Right renal cortex interstitium (tissue), 3 donors: ENCODE measurements at regions not wholly inside any gene's neighbourhood (a gene's known extent, or its start where the extent isn't known, plus 50 kb on each side); places are given as distances from the start of the nearest gene placed in this dataset.
"Not testable (repeated sequence)": the region's sequence is repeated elsewhere in the genome, so short reads cannot be mapped to it uniquely, and the experiment has no call there.

Experiments
- DNase-seq, 3 donors: peaks; one replicate each; pipeline ENCODE4 v3.0.0-alpha.2; 2013; ENCODE audit warnings: low read depth in 3 of 3, low spot score in 2 of 3

DNA sequence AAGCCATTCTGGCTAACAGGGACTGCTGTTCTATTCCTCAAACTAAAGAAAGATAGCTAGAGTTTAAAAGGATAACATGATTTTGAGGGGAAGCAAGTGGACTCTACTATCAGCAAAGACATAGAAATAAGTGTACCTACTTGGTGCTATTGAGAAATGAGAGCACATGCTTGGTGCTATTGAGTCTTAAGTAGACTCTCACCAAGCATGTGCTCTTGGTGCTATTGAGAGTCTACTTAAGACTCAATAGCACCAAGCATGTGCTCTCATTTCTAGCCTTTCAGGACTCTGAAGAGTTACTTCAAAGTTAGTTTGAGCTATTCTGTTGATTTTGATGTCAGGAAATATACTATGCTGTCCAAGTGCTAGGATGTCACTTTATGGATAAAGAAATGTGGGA lies 733.0 kb upstream of the ZWINT start:
- DNase-seq = no peak

GRCh38 chr10:57053530-57053929 lies 692.5 kb upstream of the ZWINT start:
- DNase-seq = no peak

GRCh38 chr10:57049096-57049495 lies 688.0 kb upstream of the ZWINT start:
- no peak for DNase-seq

DNA sequence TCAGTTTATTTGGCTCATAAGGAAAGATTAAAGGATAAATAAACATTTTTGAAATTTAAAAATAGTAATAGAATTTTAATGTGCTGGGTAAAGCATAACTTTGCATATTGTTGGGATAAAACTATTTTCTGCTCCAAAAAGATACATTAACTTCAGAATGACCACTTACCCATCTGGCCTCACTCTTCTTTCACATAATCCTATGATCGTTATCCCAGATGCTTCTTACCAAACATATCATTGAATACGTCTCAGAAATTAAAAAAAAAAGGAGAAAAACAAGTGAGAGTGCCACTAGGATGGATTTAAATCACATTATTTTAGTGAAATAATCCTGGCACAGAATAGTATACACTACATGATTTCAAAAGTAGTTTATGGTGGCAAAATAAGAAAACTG lies 677.5 kb upstream of the ZWINT start:
- no peak for DNase-seq

- DNase-seq = no peak
Observed at GRCh38 chr10:57035310-57035709, 674.3 kb upstream of the ZWINT start.

DNA sequence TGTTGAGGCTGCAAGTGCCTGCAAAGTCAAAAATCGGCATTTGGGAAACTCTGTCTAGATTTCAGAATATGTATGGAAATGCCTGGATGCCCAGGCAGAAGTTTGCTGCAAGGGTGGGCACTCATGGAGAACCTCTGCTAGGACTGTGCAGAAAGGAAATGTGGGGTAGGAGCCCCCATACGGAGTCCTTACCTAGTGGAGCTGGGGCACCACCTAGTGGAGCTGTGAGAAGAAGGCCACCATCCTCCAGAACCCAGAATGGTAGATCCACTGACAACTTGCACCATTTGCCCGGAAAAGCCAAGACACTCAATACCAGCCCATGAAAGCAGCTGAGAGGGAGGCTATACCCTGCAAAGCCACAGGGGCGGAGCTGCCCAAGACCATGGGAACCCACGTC lies 671.2 kb upstream of the ZWINT start:
- DNase-seq = not testable (repeated sequence)

GRCh38 chr10:57031346-57031745 lies 670.3 kb upstream of the ZWINT start:
- DNase-seq = no peak

DNA sequence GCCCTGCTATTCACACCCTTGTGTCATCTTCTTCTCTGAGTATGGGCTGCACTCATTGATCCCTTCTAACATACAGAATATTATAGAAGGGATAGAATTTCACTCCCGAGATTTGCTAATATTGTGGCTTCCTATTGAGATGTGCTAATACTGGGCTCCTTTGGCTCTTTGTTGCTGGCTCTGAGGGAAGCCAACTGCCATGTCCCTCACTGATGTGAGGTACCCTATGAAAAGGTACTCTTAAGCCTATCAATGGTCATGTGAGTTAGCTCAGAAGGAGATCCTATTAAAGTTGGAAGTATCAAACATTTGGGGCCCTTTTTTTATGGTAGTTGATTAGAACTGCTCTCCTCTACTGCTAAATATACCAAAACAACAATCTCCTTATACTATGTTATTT lies 665.2 kb upstream of the ZWINT start:
- DNase-seq = no peak

DNA sequence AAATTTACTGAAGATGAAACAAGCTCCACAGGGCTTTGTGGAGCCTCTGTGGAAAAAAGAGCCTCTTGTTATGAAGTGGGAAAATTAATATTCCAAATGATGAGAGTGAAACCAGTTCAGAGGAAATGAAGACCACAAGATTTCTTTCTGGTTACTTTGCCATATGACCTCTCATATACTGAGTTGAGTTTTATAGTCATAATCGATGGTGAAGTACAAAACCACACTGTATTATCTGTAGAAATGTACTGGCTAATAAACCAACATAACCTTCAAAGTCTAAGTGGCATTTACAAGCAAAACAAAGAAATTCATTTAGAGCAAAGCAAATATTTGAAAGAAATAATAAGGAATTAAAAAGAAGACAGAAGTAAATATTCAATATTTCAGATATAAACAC lies 662.6 kb upstream of the ZWINT start:
- no peak for DNase-seq

DNA sequence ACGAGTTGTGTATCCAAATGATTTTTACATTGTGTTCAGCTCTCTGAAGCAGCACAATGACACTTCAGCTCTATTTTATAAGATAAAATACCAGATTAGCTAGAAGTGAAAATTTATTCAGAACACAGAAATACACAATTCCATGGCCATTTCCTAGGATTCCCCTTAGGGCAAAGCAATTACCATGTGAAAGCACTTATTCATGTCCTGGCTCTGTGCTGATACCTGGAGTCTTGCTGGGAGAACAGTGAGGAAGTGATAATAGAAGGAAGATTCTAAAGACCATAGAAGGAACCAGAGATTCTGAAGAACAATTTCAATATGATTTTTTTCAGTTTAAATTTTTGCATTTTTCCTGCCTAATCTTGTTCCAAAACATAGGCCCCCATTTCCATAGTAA lies 657.4 kb upstream of the ZWINT start:
- no peak for DNase-seq

DNA sequence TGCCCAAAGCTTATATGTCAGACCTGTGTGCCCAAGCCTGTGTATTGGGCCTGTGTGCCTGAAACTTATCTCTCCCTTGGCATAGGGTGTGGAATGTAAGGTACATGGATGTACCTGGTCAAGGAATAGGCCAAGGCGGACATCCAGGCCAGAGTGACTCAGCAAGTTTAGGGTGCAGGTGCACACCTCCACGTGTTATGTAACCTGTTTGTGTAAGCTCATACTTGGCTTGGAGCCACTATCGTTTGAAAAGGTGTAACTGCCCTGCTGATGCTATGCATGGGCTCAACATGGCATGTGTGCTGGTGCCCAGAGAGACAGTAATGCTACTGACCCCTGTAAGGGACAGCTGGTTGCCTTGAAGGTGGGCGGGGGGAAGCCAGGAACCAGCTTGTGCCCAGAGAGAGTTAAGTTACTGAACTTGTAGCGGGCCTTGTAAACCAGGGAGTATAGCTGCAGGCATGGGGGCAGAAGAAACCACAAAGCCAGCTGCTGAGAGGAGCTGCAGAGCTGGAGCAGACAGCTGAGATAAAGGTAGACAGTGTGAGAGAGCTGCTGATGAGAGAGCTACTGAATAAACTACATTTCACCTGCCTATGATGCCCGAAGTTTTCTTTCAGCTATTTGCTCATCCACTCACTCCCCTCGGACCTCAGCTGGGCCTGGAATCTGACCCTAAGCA lies 656.4 kb upstream of the ZWINT start:
- DNase-seq = no peak

GRCh38 chr10:57015595-57016318 lies 654.7 kb upstream of the ZWINT start:
- DNase-seq = no peak

GRCh38 chr10:57015187-57015586 lies 654.1 kb upstream of the ZWINT start:
- DNase-seq = no peak

DNA sequence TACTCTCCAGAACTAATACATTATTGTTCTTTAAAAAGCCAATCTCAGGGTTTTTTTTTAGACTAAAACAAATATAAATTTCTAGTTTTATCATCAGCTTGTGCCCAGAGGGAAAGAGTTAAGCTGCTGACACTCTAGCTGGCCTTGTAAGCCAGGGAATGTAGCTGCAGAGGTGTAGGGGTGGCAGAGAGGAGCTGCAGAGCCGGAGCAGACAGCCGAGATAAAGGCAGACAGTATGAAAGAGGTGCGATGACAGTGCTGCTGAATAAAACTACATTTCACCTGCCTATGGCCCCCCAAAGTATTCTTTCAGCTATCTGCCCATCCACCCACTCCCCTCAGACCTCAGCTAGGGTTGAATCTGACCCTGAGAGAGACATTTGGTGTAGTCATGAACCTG lies 653.7 kb upstream of the ZWINT start:
- no peak for DNase-seq

- no peak for DNase-seq
Observed at GRCh38 chr10:57008189-57008588, 647.1 kb upstream of the ZWINT start.

- DNase-seq = no peak
Observed at GRCh38 chr10:56991591-56992069, 630.6 kb upstream of the ZWINT start.

- DNase-seq = no peak
Observed at GRCh38 chr10:56975513-56975912, 614.5 kb upstream of the ZWINT start.

GRCh38 chr10:56973766-56974165 lies 612.7 kb upstream of the ZWINT start:
- no peak for DNase-seq

DNA sequence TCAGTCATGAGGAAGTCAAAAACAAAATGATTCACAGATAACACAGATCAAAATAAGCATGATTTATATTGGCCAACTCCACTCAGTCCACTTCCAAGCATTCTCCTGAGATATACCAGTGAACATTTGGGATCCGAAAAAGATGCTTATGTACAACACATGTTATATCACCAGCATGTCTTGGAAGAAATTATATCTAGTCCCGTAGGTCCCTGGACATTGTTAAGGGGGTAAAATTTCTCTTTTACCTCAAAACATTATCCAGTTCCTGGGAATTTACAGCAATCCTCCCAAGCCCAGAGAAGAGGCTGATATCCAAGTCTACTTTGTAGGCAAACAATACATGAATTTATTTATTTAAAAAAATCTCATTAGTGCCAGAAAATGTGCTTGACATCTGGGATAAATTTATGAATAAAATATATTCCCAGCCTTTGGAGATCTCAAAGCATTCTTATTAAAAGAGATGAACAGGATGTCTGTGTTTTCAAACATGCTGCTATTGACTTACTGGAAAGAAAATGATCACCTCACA lies 582.2 kb upstream of the ZWINT start:
- no peak for DNase-seq

DNA sequence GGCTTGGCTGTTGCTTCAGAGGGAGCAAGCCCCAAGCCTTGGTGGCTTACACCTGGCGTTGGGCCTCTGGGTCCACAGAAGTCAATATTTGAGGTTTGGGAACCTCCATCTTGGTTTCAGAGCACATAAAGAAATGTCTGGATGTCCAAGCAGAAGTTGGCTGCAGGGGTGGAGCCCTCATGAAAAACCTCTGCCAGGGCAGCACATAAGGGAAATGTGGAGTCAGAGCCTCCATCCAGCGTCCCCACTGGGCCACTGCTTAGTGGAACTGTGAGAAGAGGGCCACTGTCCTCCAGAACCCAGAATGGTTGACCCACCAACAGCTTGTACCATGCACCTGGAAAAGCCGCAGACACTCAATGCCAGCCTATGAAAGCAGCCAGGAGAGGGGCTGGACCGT lies 573.5 kb upstream of the ZWINT start:
- no peak for DNase-seq

DNA sequence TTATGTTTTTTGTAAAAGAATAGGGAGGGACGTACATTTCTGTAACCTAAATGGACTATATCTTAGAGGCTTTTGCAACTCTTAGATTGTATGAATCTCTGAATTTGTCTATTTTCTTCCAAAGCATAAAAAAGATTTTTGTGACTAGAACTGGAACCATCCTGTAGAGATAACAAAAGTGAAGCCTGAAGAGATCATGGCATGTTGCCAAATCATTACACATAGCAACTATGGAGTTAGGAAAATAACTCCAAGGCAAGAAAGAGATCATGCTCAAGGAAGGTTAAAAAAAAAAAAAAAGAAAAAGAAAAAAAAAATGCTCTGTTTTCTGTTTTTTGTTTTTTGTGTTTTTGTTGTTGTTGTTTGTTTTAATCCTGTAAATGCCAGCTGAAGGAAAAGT lies 567.7 kb upstream of the ZWINT start:
- no peak for DNase-seq

DNA sequence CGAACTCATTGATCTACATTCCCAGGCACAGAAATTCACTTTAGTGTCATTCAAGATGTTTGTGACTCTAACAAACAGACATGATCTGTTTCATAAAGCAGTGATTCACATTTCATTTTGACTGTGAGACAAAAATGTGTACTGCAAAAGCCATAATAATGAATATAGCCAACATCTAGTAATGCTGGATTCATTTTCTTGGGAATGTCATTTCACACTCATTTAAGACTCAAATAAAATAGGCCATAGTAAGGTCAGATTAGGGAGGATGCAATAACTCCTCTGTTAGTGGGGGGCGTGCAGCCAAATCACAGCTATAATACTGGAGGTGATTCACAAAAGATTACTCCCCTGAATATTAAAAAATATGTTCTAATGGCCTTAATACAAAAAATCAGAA lies 566.6 kb upstream of the ZWINT start:
- DNase-seq = no peak
